HG02763 (cell line): ENCODE measurements at regions not wholly inside any gene's neighbourhood (a gene's known extent, or its start where the extent isn't known, plus 50 kb on each side); places are given as distances from the start of the nearest gene placed in this dataset.

Experiments used
- ATAC-seq: cut with Tn5 transposase; IDR thresholded peaks from one replicate; pipeline ENCODE4 v1.9.1; 2021; ENCODE audit warnings: mild to moderate bottlenecking, moderate library complexity; ENCODE audit not compliant: unreplicated experiment

DNA sequence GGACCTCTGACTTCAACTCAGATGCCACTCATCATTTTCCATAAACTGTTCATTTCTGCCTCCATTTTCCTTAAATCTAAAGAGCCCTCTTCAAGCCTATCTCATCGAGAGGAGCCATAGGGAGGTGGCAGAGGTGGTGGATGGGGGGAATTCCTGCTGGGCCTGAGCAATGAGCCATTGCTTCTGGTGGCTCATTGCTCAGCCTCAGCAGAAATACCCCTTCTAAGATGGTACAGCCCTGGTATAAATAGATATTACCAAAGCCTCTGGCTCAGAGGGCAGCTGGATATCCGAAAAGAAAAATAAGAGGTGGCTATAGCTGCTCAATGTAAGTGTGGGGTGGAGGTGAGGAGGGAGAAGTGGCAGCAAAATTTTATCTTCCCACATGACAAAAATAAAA lies 313.5 kb downstream of the CAAP1 start:
- ATAC-seq: no peak

DNA sequence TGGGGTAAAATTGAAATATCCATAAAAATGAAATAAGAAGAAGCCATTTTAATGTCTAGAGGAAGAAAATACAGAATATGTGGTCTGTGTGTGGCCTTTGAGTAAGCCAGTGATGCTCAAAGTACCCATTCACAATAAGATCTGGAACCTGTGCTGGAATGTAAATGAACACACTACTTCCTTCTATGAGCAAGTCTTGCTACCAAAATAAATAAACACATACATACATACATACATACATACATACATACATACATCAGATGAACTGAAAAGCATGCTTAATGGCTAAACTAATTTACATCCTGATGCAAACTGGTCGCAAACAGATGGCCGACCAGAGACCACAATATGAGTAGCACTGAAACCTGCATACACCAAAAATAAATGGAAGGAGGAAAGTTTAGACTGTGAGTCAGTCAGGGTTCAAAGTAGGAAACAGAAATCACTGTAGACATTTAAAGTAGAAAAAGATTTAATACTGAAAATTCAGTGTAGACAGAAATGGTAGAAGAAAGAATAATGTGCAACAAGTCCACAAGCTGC lies 317.6 kb downstream of the CAAP1 start:
- ATAC-seq: no peak

DNA sequence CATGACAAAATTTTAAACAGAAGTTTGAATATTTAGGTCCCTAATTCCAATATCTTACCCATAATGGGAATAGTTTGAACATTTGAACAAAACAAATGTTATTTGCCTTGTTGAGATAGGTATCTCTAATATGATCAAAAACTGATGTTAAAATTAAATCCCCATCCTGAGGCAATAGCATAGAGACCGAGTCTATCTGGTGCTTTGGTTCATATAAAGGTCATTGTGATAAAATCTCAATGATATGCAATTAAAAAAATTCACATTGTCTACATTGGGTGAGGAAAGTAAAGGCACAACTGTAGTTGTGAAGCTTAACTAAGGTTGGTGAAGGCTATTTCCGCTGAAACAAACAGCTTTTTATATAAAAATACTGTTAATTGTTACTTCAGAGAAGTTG lies 318.3 kb downstream of the CAAP1 start:
- no peak for ATAC-seq

DNA sequence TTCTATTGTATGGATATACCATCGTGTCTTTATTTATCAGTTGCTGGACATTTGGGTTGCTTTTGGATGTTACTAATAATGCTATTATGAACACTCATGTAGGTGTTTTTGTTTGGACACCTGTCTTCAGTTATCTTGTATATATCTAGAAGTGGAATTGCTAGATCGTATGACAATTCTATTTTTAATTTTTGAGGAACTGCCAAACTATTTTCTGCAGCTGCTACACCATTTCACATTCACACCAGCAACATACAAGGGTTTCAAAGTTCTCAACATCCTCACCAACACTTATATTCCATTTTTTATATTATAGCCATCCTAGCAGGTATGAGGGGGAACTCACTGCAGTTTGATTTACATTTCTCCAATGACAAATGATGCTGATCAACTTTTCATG lies 324.6 kb downstream of the CAAP1 start:
- ATAC-seq: no peak

DNA sequence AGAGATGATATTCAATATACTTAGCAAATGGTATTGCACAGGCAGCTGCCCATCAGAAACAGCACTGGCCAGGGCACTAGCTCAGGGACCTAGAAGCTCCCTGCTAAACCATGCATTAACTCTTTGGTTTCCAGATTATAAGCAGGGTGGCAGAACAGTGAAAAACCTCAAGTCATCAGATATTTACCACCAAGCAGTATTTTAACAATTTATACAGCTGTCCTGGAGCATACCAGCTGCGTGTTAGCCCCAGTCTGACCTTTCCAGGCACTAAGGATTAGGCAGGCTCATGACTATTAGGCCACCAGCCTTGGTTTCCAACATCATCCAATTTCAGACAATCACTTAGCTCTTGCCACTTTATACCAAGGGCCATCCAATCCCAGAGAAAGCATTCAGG lies 326.5 kb downstream of the CAAP1 start:
- ATAC-seq: no peak

DNA sequence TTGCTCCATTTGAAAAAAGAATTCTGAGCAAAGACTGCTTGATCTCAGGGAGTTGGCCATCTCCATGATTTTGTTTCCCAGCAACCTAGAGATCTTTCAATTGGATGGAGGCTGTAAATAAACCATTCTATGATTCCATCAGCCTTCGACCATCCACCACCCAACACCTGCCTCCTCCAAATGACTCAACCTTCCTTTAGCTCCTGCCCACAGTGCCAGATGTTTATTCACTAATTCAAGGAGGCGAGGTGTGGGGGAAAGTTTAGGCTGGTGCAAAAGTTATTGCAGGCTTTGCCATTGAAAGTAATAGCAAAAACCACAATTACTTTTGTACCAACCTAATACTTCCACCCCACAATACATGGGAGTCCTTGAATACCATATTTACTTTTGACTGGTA lies 327.5 kb downstream of the CAAP1 start:
- ATAC-seq: no peak

DNA sequence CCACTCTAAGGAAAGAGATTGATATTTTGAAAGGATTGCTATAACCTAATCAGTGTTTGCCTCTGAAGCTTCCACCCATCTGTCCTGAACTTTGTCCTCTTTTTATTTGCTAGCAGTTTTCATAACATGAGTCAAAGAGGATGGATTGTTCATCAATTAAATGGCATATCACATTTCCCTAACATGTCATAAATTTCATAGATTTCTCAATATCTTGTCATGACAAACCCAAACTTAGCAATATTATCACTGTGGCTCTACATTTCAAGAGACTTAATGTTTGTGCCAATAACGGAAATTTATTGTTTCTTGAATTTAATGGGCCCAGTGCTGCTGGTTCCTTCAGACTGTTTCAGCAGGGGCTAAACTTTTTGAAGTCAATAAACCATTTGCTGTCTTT lies 330.3 kb downstream of the CAAP1 start:
- ATAC-seq: no peak

DNA sequence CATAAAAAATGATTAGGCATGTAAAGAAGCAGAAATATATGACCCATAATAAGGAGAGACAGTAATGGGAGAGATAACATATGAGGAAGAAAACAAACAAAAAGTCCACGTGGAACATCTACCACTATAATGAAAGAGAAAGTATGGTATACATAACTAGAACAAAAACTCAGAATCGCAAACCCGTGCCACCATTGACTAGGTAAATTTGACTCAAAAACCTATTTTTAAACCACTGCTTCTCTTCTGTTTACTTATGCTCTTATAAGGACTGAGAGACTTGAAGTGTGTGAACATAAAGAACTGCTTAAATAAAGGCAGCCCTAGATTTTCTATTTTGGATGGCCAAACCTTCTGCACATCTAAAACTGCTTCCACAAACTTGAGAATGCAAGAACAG lies 330.7 kb downstream of the CAAP1 start:
- no peak for ATAC-seq

DNA sequence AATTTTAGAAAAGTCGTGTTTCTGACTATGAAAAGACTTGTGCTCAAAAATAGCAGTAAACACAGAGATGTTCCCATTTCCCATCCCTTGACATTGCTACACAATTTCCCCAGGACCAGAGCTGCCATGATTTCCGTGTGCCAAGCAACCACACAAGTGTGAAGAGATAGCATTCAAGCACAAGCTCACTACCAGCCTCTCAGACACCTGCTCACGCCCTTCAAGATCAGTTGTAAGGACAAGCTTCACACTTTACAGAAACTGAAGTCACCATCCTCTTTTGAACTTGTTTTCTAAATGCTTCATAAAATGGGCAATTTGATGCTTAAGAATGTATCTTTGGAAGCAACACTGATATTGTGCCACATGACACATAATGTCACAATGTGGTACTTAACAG lies 333.1 kb downstream of the CAAP1 start:
- no peak for ATAC-seq

DNA sequence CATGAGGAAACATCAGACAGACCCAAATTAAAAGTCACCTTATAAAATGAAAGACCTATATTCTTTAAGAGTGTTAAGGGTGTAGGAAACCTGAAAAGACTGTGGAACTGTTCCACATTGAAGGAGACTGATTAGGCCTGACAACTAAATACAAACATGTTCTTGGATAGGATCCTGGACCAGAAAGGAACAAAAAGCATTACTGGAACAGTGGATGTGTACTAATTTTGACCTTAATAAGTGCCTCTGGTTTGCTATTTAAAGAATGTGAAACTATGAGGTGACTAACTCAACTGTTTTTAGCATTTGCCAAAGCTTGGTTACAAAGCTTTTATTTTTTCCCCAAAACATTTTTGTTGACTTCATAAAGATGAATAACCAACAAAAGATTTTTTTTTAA lies 340.6 kb downstream of the CAAP1 start:
- ATAC-seq: no peak

DNA sequence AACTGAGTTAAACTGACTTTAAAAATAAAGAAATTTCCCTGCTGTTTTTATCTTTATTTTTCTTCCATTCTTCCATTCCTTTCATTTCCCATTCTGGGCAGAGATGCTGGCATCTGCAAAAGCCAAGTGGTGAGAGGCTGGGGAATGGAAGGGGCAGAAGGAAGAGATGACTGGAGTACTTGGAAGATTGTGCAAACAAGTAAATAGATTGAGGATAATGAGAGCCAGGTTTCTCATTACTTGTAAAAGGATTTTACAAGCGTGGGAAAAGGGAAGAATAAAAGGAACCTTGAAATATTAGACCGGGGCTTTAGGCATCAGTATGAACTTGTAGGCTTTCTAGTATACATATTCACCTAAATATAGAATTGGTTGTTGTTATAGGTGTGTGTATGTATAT lies 341.2 kb downstream of the CAAP1 start:
- no peak for ATAC-seq

DNA sequence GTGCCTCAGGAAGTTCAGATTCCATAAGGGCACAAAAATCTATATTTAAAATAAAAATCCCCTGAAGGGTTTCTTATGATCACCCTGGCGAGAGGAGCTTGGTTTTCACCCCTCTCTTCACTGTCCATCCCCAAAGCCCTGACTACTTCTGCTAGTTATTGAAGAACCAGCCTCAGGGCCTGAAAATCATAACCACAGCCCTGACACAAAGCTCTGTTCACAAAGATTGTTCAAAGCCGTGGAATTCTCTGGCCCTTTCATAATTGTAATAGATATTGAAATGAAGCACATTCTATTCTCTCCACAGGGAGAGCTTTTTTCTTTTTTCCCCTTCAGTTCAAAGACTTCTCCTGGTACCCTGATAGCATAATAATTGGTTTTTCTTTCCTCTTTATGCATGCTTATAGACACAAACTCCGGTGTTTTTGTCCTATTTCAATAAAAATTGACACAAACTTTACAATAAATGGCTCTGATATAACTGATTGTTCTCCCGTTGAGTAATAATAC lies 343.8 kb downstream of the CAAP1 start:
- no peak for ATAC-seq

DNA sequence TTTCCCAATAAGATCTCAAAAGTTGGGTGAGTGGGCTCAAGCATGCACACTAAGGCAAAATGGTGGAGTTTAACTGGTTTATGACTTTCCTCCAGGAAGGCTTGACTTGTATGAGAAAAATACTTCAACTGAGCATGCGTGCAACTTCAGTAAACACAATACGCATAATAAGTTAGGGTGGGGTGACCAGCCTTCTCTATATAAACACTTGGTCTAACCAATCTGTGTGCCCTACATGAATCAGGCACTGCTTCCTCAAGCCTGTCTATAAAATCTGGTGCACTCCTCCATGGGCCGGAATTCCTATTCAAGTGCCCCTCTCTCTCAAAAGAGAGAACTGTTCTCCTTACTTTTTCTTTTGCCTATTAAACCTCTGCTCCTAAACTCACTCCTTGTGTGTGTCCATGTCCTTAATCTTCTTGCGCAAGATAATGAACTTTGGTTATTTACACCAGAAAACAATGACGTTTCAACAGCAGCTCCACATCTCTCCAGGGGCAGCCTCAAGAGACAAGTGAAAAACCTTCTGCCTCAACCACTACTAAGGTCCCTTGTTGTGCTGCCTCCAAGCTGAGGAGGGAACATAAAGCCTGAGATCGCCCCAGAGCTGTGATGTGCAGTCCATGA lies 352.6 kb downstream of the CAAP1 start:
- no peak for ATAC-seq

DNA sequence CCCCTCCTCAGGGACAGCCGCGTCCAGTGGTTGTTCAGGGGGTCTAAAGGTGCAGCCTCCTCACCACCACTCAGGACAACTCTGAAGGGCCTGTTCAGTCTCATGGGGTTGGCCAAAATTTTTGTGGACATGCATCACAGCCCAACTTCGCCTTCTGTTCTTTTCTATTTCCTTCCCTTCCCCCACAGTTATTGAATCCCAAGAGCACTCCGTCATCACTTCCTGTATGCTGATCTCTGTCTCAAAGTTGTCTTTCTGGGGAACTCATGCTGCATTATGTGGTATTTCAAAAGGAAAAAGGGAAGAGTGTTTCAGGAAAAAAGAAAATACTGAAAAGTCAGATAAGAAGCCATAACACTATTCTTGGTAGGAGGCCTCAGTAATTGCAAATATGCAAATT lies 355.4 kb downstream of the CAAP1 start:
- ATAC-seq: no peak

DNA sequence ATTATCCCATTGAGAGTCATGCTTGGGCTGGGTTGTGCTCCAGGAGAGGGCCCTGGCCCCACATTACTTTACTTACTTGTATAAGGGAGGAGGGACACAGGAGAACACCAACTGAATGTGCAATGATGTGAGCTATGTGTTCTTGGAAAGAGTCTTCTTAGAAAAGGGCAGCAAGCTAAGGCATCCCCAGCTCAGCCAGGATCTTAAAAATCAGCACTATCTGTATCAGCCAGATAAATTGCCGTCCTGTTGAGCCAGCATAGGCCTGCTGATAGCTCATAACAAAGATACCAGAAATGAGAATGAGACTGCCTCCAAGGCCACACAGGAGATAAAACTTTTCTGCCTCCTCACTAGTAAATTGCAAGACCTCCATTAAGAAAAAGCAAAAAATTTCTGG lies 357.5 kb downstream of the CAAP1 start:
- ATAC-seq: no peak

DNA sequence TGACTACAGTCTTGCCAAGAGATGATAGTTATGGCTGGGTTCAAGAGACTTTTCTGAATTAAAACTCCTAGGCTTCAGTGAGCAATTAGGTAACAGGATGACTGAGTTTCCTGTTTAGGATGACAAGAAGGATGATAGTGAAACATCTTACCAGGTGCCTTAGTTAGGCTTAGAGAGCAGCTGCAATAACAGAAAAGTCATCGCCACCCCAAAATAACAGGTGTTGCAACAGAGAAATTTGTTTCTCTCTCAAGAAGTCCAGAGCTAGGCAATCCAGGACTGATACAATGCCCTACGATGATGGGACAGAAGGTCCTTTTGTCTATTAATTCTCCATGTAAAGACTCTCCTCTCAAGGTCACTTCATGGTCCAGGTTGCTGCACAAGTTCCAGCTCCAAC lies 361.8 kb downstream of the CAAP1 start:
- no peak for ATAC-seq

DNA sequence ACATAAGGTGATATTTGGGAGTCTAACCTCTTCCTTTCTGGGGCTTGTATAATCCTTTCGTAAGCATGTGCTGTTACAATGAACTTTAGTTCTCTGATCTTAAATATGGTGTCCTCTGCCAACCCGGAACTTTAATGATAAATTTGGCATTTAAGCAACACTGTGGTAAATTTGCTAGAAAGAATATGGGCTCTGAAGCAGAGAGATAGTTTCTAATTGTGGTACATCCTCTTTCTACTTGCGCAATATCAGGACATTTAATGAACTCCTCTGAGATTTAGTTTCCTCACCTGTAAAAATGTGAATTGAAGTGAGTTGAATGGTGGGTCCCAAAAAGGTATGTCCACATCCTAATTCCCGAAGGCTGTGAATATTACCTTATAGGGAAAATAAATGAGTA lies 364.7 kb downstream of the CAAP1 start:
- ATAC-seq: no peak

DNA sequence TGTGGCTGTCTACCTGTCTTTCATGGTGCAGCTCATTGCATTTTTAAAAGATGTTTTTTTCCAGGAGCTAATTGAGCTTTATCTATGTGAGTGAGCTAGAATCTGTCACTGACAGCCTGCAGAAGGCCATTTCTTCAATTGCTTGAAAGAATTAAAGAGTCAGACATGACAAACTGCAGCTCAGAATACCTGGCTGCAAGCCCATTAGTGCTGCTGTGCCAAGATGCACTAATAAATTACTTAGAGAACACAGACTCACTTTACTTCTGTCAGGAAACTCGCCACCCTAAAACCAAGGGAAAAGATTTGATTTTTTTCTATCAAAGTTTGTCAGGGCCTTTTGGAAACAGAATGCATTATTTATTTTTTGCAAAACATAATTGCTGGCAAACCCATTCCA lies 368.3 kb downstream of the CAAP1 start:
- no peak for ATAC-seq

DNA sequence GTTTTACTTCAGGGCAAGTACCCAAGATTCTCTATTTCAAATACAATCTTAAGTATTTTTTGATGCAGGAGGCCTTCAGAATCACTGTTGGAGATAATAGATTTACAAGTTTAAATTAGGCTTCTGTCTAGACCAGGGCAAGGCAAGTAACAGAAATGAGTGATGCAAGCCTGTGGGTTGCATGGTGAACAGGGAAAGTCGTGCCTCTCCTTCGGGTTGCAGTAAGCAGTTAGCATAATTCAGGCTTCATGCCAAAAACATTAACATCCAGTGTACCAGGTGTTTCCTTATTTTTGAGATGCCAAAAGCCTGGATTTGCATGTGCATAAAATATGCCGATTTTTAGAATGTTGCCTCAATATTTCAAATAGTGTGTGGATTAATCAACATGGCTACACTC lies 369.0 kb downstream of the CAAP1 start:
- no peak for ATAC-seq

DNA sequence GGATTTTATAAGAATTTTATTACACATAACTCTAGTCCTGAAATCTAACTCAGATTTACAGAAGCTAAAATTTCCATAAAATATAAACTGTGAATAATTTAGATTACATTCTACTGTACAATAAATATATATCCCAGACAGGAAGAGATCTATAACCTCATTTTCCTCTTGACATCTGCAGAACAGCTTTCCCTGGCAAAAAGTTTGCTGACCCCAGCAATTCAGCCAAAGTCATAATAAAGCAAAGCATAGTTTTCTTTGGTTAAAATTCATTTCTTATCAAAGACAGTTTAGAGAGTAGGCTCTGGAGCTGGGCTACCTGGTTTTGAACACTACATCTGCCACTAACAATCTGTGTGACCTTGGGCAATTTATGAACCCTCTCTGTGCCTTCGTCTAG lies 372.5 kb downstream of the CAAP1 start:
- no peak for ATAC-seq

DNA sequence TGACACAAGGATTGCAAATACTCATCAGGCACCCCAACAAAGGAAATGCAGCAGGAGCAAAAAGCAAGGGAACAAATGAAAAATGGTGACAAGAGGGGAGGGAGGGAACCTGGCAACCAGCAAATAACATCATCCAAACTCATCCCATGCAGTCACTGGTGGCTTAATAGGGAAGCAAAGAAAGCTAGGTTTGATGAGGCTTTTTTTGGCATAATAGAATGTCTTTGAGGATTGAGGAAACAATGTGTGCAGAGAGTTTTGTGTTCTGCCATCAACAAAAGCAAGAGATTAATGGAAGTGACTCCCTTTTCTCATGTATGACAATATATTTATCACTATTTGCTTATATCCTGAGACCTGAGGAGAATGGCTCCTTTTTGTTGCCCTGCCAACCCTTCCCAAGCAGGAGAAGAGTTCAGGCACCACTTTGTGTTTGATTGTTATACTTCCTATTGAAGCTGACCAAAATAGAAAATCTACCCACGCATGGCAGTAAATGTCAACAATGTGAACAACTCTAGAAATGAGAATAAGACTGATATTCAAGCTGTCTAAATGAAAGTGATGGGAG lies 375.7 kb downstream of the CAAP1 start:
- no peak for ATAC-seq

DNA sequence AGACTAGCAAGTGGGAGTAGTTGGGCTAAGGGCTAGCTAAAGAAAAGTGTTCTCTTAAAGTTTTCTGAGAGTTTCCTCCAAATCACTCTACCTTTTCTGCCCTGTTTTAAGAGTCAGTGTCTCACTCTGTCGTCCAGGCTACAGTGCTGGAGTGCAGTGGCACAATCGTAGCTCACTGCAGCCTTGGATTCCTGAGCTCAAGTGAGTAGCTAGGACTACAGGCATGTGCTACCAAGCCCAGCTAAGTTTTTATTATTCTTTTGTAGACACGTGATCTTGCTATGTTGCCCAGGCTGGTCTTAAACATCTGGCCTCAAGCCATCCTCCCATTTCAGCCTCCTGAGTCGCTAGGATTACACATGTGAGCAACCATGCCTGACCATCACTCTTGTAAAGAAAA lies 378.9 kb downstream of the CAAP1 start:
- ATAC-seq: no peak

DNA sequence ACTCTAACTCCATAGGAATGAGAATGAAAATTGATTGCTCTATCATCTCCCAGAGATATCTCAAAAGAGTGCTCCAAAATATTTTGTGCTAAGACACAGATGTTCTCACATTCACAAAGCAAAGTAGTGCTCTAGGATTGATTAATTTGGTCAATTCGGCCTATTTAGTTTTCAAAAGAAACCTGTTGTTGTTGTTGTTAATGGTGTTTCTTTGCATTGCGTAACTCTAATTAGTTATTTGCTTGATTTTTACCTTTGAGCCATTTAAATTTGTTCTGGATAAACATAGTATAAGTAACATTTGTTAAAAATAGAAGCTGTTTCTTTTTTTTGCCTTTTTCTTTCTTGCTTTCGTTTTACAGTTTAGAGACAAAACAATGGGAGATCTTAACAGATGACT lies 382.5 kb downstream of the CAAP1 start:
- ATAC-seq: no peak
